ENCODE measurements at regions not wholly inside any gene's neighbourhood (a gene's known extent, or its start where the extent isn't known, plus 50 kb on each side); places are given as distances from the start of the nearest gene placed in this dataset.

GRCh38 chr1:235019961-235020360, 108.7 kb downstream of the TOMM20 start:
- ChIA-PET CTCF (interaction anchor here (1.3 to 3.1 kb wide), 2 partner anchors 22 to 64 kb away, joined by 3 to 13 read pairs; no protein-coding TSS in a partner anchor), POLR2A (interaction anchor here (0.8 kb wide), 1 partner anchor 10 kb away, joined by 3 read pairs; no protein-coding TSS in a partner anchor)
- peaks cover 60% of the 10 kb centered on the region for H3K4me1 Mint-ChIP-seq (ENCODE audit: low read depth)
- H3K4me3 Mint-ChIP-seq: no peak overlapping the region
- H3K9me3 Mint-ChIP-seq: peaks cover 4% of the 10 kb centered on the region
- H3K27me3 Mint-ChIP-seq: no peaks in the 10 kb centered on the region
- H3K36me3 Mint-ChIP-seq (ENCODE audit: low read depth): peaks cover 9% of the 10 kb centered on the region
- DNase-seq (no peak), ATAC-seq (no peak)
- intact Hi-C loops (cut with micrococcal nuclease): loop anchor here (5.0 to 10.0 kb wide), 2 partner anchors 57 to 525 kb away; no protein-coding TSS in a partner anchor
- no peak for TF ChIP-seq CTCF (IDR thresholded peaks at IDR 0.05)
- no peak overlapping the region for H3K27ac Mint-ChIP-seq

DNA sequence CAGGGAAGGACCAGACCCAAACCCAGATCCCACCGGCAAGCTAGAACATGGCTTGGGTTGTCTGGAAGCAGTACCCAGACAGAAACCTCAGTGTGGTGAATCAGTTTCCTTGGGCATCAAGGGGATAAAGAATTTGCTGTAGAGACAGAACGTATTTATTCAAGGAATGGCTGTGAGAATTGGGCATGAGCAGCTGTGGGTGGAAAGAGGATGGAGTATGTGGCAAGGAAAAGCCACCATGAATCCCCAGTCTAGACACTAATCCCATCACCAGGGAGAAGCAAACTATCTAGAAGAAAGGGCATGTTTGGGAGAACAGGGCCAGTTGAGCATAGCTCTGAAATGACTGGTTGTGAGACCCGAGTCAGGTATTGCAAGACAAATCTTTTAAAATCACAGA, 109.2 kb downstream of the TOMM20 start:
- no peaks in the 10 kb centered on the region for H3K27me3 Mint-ChIP-seq
- no peak overlapping the region for H3K4me3 Mint-ChIP-seq
- ATAC-seq: no peak
- ChIA-PET CTCF (interaction anchor here (1.3 to 3.1 kb wide), 3 partner anchors 23 to 64 kb away, joined by 3 to 13 read pairs (median 3); no protein-coding TSS in a partner anchor), POLR2A (no interaction called here)
- intact Hi-C loops (cut with micrococcal nuclease): loop anchor here (5.0 to 10.0 kb wide), 2 partner anchors 58 to 525 kb away; no protein-coding TSS in a partner anchor
- TF ChIP-seq CTCF (IDR thresholded peaks at IDR 0.05): no peak
- H3K9me3 Mint-ChIP-seq: peaks cover 4% of the 10 kb centered on the region
- H3K36me3 Mint-ChIP-seq (ENCODE audit: low read depth): peaks cover 9% of the 10 kb centered on the region
- peak overlapping the region; percentile 68 for H3K27ac Mint-ChIP-seq
- no peak for DNase-seq
- H3K4me1 Mint-ChIP-seq (ENCODE audit: low read depth): peaks cover 65% of the 10 kb centered on the region

GRCh38 chr1:235018720-235019444, 109.8 kb downstream of the TOMM20 start:
- no peak for TF ChIP-seq CTCF (IDR thresholded peaks at IDR 0.05)
- ATAC-seq (no peak), DNase-seq (peak; percentile 90)
- intact Hi-C loops (cut with micrococcal nuclease): loop anchor here (5.0 to 10.0 kb wide), 2 partner anchors 58 to 524 kb away; no protein-coding TSS in a partner anchor
- Mint-ChIP-seq H3K9me3 (peaks cover 4% of the 10 kb centered on the region), H3K27ac (peak overlapping the region; percentile 68), H3K4me3 (no peak overlapping the region), H3K36me3 (ENCODE audit: low read depth) (peaks cover 13% of the 10 kb centered on the region), H3K4me1 (ENCODE audit: low read depth) (peaks cover 69% of the 10 kb centered on the region), H3K27me3 (no peaks in the 10 kb centered on the region)
- ChIA-PET CTCF (interaction anchor here (0.7 to 3.1 kb wide), 5 partner anchors 9 to 173 kb away, joined by 3 to 13 read pairs (median 4); no protein-coding TSS in a partner anchor), POLR2A (interaction anchor here (0.6 to 1.3 kb wide), 2 partner anchors 47 to 406 kb away, joined by 3 to 5 read pairs; no protein-coding TSS in a partner anchor)

- H3K4me1 Mint-ChIP-seq (ENCODE audit: low read depth): peaks cover 70% of the 10 kb centered on the region
- no peak for ATAC-seq
- DNase-seq: no peak
- CTCF ChIA-PET: interaction anchor here (0.7 to 1.5 kb wide), 5 partner anchors 10 to 172 kb away, joined by 3 to 4 read pairs (median 3); no protein-coding TSS in a partner anchor
- H3K36me3 Mint-ChIP-seq (ENCODE audit: low read depth): peaks cover 14% of the 10 kb centered on the region
- TF ChIP-seq CTCF (IDR thresholded peaks at IDR 0.05): no peak
- intact Hi-C loops (cut with micrococcal nuclease): loop anchor here (5.0 to 10.0 kb wide), 2 partner anchors 59 to 523 kb away; no protein-coding TSS in a partner anchor
- no peak overlapping the region for H3K4me3 Mint-ChIP-seq
- peaks cover 4% of the 10 kb centered on the region for H3K9me3 Mint-ChIP-seq
- H3K27ac Mint-ChIP-seq: peak overlapping the region; percentile 68
- POLR2A ChIA-PET: interaction anchor here (1.2 to 1.3 kb wide), 2 partner anchors 17 to 405 kb away, joined by 3 to 5 read pairs; no protein-coding TSS in a partner anchor
- H3K27me3 Mint-ChIP-seq: no peaks in the 10 kb centered on the region
Measured at GRCh38 chr1:235018161-235018560, 110.5 kb downstream of the TOMM20 start.

Measured in activated CD8-positive, alpha-beta T cell treated with anti-CD3 and anti-CD28 coated beads for 36 hours (primary cell).